Retinal pigment epithelial cell (primary cell): ENCODE measurements at regions not wholly inside any gene's neighbourhood (a gene's known extent, or its start where the extent isn't known, plus 50 kb on each side); places are given as distances from the start of the nearest gene placed in this dataset.

Experiments used
- DNase-seq: peaks from one replicate; pipeline ENCODE4 v3.0.0-alpha.2; 2010; ENCODE audit warnings: low read depth
- H3K4me3 ChIP-seq: 2 replicates; pipeline ENCODE4 v1.5.1; 2011; ENCODE audit warnings: mild to moderate bottlenecking, low read length, control low read depth, moderate library complexity
- TF ChIP-seq, protein P1 (sequence below): conservative IDR thresholded peaks from 2 replicates; pipeline ENCODE4 v1.5.1; 2011; ENCODE audit warnings: low read depth, low read length, control low read depth, inconsistent platforms

DNA sequence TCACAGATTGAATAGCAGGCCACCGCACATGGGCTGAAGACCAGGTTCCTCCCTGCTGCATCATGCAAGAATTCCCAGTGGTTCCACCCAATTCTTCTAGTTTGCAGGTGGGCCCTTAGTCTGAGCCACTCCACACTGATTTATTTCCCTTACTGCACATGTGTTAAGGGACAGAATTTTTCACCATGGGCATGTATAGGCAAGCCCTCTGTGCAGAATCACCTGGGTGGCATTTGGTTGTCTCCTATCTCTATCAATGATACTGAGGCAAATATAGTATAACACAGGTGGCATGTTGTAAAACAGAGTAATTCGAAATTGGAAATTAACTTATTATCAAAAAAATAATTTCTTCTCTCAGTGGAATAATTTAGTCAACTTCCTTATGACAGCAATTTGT lies 1892.4 kb downstream of the NCAM2 start:
- TF ChIP-seq, protein P1, sequence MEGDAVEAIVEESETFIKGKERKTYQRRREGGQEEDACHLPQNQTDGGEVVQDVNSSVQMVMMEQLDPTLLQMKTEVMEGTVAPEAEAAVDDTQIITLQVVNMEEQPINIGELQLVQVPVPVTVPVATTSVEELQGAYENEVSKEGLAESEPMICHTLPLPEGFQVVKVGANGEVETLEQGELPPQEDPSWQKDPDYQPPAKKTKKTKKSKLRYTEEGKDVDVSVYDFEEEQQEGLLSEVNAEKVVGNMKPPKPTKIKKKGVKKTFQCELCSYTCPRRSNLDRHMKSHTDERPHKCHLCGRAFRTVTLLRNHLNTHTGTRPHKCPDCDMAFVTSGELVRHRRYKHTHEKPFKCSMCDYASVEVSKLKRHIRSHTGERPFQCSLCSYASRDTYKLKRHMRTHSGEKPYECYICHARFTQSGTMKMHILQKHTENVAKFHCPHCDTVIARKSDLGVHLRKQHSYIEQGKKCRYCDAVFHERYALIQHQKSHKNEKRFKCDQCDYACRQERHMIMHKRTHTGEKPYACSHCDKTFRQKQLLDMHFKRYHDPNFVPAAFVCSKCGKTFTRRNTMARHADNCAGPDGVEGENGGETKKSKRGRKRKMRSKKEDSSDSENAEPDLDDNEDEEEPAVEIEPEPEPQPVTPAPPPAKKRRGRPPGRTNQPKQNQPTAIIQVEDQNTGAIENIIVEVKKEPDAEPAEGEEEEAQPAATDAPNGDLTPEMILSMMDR: no peak
- H3K4me3 ChIP-seq: no peak overlapping the region
- no peak for DNase-seq

DNA sequence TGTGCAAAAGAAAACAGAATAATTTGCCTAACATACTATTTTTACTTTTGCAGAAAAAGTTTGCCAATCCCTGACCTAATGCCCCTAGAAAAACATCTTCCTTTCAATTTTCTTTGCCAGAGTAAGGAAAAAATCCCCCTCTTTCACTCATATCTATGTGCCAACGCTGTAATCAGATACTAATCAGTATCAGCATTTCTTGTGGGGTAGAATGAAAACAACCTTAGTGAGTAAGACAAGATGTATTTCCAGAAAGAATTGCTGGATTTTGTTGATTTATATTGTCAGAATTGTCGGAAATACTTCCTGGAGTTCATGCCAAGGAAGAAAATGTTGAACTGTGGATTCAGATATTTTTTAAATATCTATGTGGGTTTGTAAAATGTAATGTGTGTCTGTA lies 1893.8 kb downstream of the NCAM2 start:
- no peak overlapping the region for H3K4me3 ChIP-seq
- TF ChIP-seq, protein P1: no peak
- DNase-seq: no peak

DNA sequence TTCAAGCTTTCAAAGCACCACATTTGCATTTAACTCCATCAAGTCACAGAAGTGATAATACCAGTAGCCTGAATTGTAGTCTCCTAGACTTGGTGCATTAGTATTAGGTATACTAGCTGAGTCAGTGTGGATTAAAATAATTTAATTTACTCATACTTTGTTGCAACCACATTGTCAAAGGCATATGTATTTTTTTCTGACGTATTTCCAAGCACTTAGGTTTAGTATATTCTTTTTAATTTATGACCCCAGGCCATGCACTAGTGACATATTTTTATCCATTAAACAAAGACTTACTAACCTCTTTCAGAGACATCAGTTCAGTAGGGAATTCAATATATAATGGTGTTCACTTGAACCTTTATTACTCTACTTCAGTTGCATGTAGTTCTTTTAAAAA lies 1894.5 kb downstream of the NCAM2 start:
- no peak overlapping the region for H3K4me3 ChIP-seq
- TF ChIP-seq, protein P1: no peak
- no peak for DNase-seq

DNA sequence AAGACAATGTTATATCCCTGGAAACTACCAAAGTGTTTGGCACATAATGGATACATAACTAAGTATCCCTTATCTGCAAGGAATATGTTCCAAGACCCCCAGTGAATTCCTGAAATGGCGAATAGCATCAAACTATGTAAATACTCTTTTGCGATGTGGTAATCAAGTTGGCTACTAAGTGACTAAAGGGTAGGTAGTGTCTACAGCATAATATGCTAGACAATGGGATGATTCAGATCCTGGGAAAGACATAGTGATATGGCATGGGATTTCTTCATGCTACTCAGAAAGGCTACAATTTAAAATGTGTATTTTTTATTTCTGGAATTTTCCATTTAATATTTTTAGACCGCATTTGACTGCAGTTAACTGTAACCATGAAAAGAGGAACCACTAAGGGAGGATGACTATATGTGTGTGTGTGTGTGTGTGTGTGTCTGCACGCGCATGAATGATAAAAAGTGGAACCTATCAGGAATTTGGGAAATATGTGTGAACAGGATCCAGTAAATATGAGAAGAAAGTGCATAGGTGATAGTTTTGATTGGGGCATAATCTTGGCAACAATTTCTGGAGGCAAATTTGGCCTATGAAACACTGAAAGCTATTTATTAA lies 1899.9 kb downstream of the NCAM2 start:
- DNase-seq: no peak
- TF ChIP-seq, protein P1: no peak
- no peak overlapping the region for H3K4me3 ChIP-seq

DNA sequence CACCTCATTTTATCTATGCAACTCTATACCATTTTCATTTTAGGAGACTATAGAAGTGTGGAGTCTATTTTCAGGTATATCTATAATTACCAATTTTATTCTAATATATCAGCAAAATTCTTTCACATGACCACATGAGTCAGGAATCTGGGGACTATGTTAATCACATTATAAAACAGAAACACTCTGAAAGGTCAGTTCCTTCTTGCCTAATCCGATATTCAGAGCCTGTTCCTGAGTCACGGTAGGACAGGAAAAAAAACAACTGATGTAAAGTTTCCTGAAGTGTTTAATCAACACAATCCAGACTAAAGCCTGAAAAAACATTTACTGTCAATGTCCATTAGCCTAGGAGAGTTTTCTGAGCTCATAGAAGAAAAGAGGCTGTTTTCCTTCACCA lies 1902.3 kb downstream of the NCAM2 start:
- DNase-seq: peak; percentile 93
- no peak overlapping the region for H3K4me3 ChIP-seq
- TF ChIP-seq, protein P1: no peak

DNA sequence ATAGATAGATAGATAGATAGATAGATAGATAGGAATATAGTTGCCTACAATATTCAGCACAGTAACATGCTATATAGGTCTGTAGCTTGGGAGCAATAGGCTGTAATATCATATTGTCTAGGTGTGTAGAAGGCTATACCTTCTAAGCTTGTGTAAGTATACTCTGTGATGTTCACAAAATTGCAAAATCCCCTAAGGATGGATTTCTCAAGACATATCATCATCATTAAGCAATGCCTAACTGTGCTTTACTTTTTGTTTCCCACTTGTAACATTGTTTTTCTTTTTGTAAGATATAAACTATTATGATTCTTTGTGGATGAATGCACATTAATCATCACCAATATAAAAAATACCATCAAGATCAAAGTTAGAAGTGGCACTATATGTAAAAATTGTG lies 1905.6 kb downstream of the NCAM2 start:
- TF ChIP-seq, protein P1: no peak
- no peak overlapping the region for H3K4me3 ChIP-seq
- no peak for DNase-seq

DNA sequence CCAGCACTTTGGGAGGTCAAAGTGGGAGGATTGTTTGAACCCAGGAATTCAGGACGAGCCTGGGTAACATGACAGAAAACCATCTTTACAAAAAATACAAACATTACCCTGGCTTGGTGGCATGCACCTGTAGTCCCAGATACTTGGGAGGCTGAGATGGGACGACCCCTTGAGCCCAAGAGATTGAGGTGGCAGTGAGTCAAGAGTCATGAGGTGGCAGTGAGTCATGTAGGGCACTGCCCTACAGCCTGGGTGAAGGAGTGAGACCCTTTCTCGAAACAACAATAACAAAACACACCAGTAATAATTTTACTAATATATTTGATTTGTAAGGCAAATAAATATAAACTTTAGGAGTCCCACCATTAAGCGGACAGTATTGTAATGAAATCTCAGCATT lies 1906.2 kb downstream of the NCAM2 start:
- no peak overlapping the region for H3K4me3 ChIP-seq
- DNase-seq: no peak
- TF ChIP-seq, protein P1: no peak
